Right hindlimb (tissue), 1 donor: ENCODE measurements at regions not wholly inside any gene's neighbourhood (a gene's known extent, or its start where the extent isn't known, plus 50 kb on each side); places are given as distances from the start of the nearest gene placed in this dataset.
"Not testable (repeated sequence)": the region's sequence is repeated elsewhere in the genome, so short reads cannot be mapped to it uniquely, and the experiment has no call there.

Source experiments
- DNase-seq: peaks from one replicate; pipeline ENCODE4 v3.0.0-alpha.2; 2018

DNA sequence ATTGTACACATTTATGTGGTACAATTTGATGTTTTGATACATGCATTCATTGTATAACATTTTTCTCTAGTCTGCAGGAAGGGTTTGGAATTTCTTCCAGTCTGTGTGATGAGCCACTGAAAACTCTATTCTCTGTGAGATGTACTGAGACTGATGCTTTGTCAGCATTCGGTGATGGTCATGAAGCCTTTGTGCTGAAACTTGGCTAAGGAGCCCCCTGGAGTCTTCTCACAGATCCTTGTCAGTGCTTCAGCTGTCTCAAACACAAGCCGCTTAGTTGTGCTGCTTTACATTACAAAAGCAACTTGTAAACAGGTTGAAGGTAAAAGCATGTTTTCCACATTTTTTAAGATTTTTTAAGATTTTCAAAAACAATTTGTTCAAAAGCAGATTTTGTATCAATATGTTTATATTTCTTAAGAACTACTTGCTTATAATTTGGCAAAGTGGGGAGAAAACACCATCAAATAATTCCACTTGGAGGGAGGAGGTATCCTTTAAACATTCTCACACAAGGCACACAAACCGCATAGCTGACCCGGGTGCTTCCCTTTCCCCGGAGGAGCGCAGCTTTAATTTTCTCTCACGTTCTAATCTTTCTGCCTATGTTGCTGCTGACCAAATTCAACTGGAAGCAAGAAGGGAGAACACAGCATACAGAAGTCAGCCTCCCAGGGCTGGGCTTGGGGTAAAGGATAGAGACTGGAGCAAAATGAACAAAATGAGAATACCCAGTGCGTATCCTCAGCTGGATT is 249.8 kb upstream of the VSTM2A start:
- DNase-seq = no peak

- DNase-seq = no peak
These were observed 242.7 kb upstream of the VSTM2A start for GRCh38 chr7:54299426-54299825.

DNA sequence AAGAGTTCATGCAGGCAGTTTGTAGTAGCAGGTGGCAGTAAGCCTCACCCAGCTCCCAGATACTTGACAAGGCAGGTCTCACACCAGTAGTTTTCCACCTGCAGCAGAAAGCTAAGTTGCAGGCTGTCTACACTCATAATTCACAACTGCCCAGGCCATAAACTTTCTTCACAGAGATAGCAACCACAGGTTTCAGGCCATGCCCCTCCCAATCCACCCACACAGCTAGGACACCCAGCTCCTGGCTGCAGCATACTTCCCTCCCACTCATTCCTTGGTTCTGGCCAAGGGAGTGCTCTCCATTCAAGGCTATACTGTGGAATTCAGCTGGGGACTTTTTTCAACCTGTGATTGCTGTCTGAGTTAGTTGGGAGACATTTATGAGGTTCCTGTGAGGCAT is 226.2 kb upstream of the VSTM2A start:
- not testable (repeated sequence) for DNase-seq

GRCh38 chr7:54326592-54327167 is 215.5 kb upstream of the VSTM2A start:
- DNase-seq = no peak

GRCh38 chr7:54330216-54330800 is 211.9 kb upstream of the VSTM2A start:
- no peak for DNase-seq

- DNase-seq = no peak
These were observed 210.9 kb upstream of the VSTM2A start for GRCh38 chr7:54331311-54331710.

DNA sequence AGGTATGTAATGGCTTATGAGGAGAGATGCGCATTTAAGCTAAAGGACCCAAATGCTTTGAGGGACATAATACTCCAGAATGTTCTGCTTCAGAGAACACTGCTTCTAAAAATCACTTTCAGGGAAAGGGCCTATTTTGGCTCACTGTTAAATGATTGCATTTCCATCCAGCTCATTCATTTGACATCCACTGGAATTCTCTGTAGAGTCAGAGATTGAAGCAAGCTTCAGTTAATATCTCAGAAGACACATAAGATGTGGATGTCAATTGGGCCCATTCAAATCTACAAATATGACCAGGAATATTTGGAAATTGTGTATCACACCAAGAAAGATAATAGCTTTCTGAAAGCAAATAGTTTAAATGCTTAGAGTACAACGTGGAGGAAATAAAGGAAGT is 209.9 kb upstream of the VSTM2A start:
- no peak for DNase-seq

DNA sequence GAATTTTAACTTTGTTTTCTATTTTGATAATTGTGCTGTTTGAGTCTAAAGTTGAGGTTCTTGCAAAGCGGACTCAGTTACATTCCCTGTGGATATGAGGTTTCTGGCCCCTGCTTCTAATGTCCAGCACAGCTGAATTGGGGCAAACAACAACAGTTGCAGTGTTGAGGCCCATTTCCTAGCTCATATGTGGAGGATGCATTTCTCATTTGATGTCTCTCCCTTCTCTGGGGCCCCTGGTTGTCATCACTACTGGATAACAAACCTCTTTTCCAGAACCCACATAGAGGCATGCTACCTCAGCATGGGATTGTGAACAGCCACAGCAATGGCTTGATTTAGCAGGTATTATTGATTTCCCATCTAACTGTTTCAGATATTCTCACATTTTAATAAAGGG is 208.2 kb upstream of the VSTM2A start:
- no peak for DNase-seq

DNA sequence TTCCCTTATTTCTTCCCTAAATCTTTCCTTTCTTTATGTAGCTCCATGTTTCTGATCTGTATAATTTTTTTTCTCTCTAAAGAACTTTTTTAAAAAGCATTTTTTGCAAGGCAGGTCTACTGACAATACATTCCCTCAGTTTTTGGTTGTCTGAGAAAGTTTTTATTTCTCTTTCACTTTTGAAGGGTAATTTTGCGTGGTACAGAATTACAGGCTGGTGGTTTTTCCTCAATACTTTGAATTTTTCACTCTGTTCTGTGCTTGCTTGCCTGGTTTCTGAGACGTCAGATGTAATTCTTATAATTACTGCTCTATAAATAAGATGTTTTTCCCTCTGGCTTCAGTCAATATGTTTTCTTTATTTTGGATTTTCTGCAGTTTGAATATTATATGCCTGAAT is 205.4 kb upstream of the VSTM2A start:
- DNase-seq = no peak

DNA sequence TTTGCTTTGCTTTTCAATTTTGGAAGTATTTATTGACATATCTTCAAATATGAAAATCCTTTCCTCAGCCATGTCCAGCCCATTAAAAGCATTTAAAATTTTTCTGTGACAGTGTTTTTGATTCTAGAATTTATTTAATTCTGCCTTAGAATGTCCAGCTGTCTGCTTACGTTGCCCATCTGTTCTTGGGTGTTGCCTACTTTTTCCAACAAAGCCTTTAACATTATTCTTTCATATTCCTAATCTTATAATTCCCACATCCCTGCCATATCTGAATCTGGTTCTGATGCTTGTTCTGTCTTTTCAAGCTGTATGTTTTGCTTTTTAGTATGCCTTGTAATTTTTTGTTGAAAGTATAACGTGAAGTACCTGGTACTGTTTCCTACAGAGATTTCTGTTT is 204.7 kb upstream of the VSTM2A start:
- DNase-seq = no peak

- DNase-seq = no peak
These were observed 203.9 kb upstream of the VSTM2A start for GRCh38 chr7:54338319-54338718.

- peak; percentile 56 for DNase-seq
These were observed 203.1 kb upstream of the VSTM2A start for GRCh38 chr7:54339073-54339472.

GRCh38 chr7:54342458-54342857 is 199.7 kb upstream of the VSTM2A start:
- no peak for DNase-seq

- DNase-seq = no peak
These were observed 198.7 kb upstream of the VSTM2A start for GRCh38 chr7:54343511-54343910.

DNA sequence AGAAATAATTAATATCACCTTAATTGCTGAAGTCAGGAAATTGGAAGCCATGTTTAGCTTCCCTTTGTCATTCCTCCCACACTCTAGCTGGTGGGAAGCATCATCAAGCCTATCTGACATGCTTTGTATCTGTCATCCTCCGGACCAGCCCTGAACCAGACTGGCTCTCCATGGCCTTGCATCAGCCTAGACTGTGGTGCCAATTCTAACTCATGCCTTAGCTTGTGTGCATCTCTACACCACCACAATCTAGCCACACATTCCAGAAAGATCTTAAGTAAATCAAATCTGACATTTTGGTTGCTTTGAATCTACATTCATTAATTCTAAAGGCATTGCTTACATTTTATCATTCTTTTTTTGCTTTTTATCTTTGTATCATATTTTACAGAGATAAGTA is 196.4 kb upstream of the VSTM2A start:
- DNase-seq = no peak

DNA sequence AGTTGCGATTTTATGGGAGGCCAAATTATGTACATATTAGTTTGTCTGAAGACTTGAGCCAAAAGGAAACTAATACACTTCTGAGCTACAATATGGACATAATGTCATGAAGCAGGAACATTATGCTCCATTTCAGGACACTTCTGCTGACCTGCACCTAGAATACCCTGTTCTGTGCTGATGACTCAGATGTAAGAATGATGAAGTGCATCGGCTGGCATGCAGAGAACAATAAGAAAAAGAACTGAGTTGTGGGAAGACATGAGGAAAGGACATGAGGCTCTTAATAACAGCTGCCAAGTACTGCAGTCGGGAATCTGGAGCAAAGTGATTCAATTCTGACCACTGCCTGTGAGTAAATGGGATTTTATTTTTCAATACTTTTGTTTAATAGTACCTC is 192.9 kb upstream of the VSTM2A start:
- DNase-seq = no peak

GRCh38 chr7:54354436-54354835 is 187.7 kb upstream of the VSTM2A start:
- DNase-seq = no peak

GRCh38 chr7:54355842-54356241 is 186.3 kb upstream of the VSTM2A start:
- DNase-seq = no peak

DNA sequence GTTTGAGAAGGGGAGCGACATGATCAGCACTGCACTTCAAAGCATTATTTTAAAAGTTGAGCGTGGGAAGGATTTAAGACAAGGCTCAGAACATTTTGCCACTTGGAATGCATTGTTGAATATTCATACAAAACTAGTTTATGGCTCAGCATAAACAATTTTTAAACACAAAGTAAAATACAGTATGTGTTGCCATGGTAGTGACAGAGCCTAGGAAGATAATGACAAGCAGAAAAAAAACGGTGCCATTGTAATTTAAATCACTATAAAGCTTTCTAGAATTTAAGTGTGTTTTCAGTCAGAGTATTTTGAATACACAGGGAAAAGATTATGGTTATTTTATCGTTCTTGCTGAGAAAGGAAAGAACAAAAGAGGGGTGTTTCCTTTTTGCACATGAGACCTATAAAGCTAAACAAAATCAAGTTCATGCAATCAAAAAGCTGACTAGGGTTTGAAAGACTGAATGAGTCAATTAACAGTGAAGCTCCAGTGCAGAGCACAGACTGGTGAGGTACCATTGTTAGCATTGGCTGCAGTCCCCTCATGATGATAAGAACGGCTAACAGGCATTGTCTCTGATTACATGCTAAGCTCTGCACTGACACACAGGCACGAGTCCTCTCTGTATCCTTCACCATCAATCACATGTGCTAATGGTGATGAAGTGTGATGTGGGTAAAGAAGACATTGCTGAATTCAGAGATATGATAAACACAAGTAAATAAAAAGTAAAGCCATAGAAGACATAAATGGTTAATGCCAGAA is 181.9 kb upstream of the VSTM2A start:
- no peak for DNase-seq

GRCh38 chr7:54390565-54390964 is 151.6 kb upstream of the VSTM2A start:
- DNase-seq = no peak

GRCh38 chr7:54392935-54393334 is 149.2 kb upstream of the VSTM2A start:
- DNase-seq = no peak

DNA sequence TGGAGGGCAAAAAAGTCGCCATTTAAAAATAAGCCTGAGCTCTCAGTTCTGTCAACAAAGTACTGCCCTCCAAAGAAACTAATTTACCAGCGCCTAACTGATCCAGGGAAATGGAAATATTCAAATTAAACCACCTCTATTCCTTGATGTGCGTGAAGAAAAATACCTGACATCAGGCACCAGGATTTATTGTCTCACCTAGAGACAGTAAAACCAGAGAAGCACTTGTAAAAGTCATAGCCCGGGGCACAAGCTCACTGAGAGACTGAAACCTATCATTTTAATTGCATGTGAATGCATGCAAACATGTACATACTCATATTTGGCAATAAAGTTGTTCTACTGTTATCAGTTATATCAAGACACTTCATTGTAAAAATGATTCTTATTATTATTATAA is 147.3 kb upstream of the VSTM2A start:
- DNase-seq = no peak

- no peak for DNase-seq
These were observed 144.2 kb upstream of the VSTM2A start for GRCh38 chr7:54397836-54398612.
